HepG2 (cell line): ENCODE measurements at regions not wholly inside any gene's neighbourhood (a gene's known extent, or its start where the extent isn't known, plus 50 kb on each side); places are given as distances from the start of the nearest gene placed in this dataset.

Experiments used
- FOXA3 ChIP-seq: IDR thresholded peaks from 2 replicates; pipeline ENCODE4 v1.6.1; 2016; ENCODE audit warnings: missing genetic modification reagents, missing compliant biosample characterization
- FOXP4 ChIP-seq: sonication (generic); formaldehyde crosslinking; IDR thresholded peaks from 2 replicates; pipeline ENCODE4 v1.4.0; 2020; ENCODE audit warnings: missing genetic modification reagents
- FUBP1 ChIP-seq: sonication (generic); formaldehyde crosslinking; IDR thresholded peaks from 2 replicates; pipeline ENCODE4 v1.5.1; 2020; ENCODE audit warnings: missing genetic modification reagents, mild to moderate bottlenecking, borderline replicate concordance
- GPN1 ChIP-seq: sonication (generic); formaldehyde crosslinking; IDR thresholded peaks from 2 replicates; pipeline ENCODE4 v1.5.1; 2020; ENCODE audit warnings: missing genetic modification reagents, borderline replicate concordance
- MLLT10 ChIP-seq: sonication (generic); formaldehyde crosslinking; IDR thresholded peaks from 2 replicates; pipeline ENCODE4 v1.4.0; 2020; ENCODE audit warnings: missing genetic modification reagents
- PAX8 ChIP-seq: sonication (generic); formaldehyde crosslinking; IDR thresholded peaks from 2 replicates; pipeline ENCODE4 v1.8.0; 2022; ENCODE audit warnings: mild to moderate bottlenecking, missing genetic modification reagents, borderline replicate concordance
- POGK ChIP-seq: sonication (generic); formaldehyde crosslinking; conservative IDR thresholded peaks from 2 replicates; pipeline ENCODE4 v1.8.0; 2022; ENCODE audit warnings: mild to moderate bottlenecking, moderate library complexity, missing genetic modification reagents
- RXRB ChIP-seq: IDR thresholded peaks from 2 replicates; pipeline ENCODE4 v1.6.1; 2016; ENCODE audit warnings: borderline replicate concordance, missing genetic modification reagents, missing compliant biosample characterization
- SAP130 ChIP-seq: IDR thresholded peaks from 2 replicates; pipeline ENCODE4 v1.6.1; 2016; ENCODE audit warnings: low read depth
- SMAD1 ChIP-seq: sonication (generic); formaldehyde crosslinking; IDR thresholded peaks from 2 replicates; pipeline ENCODE4 v1.4.0; 2020; ENCODE audit warnings: missing genetic modification reagents, low read depth, mild to moderate bottlenecking, borderline replicate concordance
- SOX13 ChIP-seq, 3 experiments: fragments of 450-650 bp in 1 of 3; sonication (generic) in 1 of 3; formaldehyde crosslinking in 1 of 3; IDR thresholded peaks in 2 of 3; conservative IDR thresholded peaks in 1 of 3; 2 replicates each; pipeline versions ENCODE4 v1.5.0 to v1.6.1; 2016 to 2020; ENCODE audit warnings: antibody characterized with exemption in 1 of 3, mild to moderate bottlenecking in 1 of 3, missing compliant biosample characterization in 1 of 3, missing genetic modification reagents in 1 of 3, moderate library complexity in 1 of 3
- XRCC5 ChIP-seq: fragments of 200-400 bp; formaldehyde crosslinking; optimal IDR thresholded peaks from 2 replicates; pipeline ENCODE3; 2017; ENCODE audit warnings: mild to moderate bottlenecking, low read length
- ZBTB46 ChIP-seq: sonication (generic); formaldehyde crosslinking; IDR thresholded peaks from 2 replicates; pipeline ENCODE4 v1.4.0; 2020; ENCODE audit warnings: mild to moderate bottlenecking, missing genetic modification reagents, borderline replicate concordance
- ZBTB7B ChIP-seq: sonication (generic); formaldehyde crosslinking; IDR thresholded peaks from 2 replicates; pipeline ENCODE4 v1.4.0; 2020; ENCODE audit warnings: missing genetic modification reagents
- ZNF292 ChIP-seq: sonication (generic); formaldehyde crosslinking; IDR thresholded peaks from 2 replicates; pipeline ENCODE4 v1.8.1; 2022; ENCODE audit warnings: mild to moderate bottlenecking, low read depth, missing genetic modification reagents, borderline replicate concordance
- ZNF574 ChIP-seq: sonication (generic); formaldehyde crosslinking; IDR thresholded peaks from 2 replicates; pipeline ENCODE4 v1.4.0; 2020; ENCODE audit warnings: missing genetic modification reagents
- ZNF678 ChIP-seq: sonication (generic); formaldehyde crosslinking; IDR thresholded peaks from 2 replicates; pipeline ENCODE4 v1.4.0; 2020; ENCODE audit warnings: mild to moderate bottlenecking, missing genetic modification reagents
- ZSCAN12 ChIP-seq: sonication (generic); formaldehyde crosslinking; IDR thresholded peaks from 2 replicates; pipeline ENCODE4 v1.9.0; 2021; ENCODE audit warnings: mild to moderate bottlenecking, missing genetic modification reagents

- TF ChIP-seq FUBP1 (CRISPR knock-in tag) (0 out of 2 replicates have a peak, but pooled peaks have one; percentile 61), ZSCAN12 (CRISPR knock-in tag) (no peak), FOXA3 (CRISPR knock-in tag) (peak; percentile 65), ZBTB7B (CRISPR knock-in tag) (0 out of 2 replicates have a peak, but pooled peaks have one; percentile 42), SAP130 (CRISPR knock-in tag) (peak; percentile 34; the same call in 1 of the 2 replicates), ZNF678 (no peak), FOXP4 (CRISPR knock-in tag) (peak; percentile 50; the same call in 1 of the 2 replicates), RXRB (CRISPR knock-in tag) (peak; percentile 53), MLLT10 (CRISPR knock-in tag) (no peak), PAX8 (CRISPR knock-in tag) (no peak), ZBTB46 (CRISPR knock-in tag) (no peak), XRCC5 (peak; percentile 63), GPN1 (CRISPR knock-in tag) (no peak), SMAD1 (CRISPR knock-in tag) (no peak), ZNF292 (CRISPR knock-in tag) (0 out of 2 replicates have a peak, but pooled peaks have one; percentile 51), ZNF574 (CRISPR knock-in tag) (peak; percentile 18; the same call in 1 of the 2 replicates), SOX13 (IDR thresholded peaks at IDR 0.05) (no peak), SOX13 (CRISPR knock-in tag; conservative IDR thresholded peaks at IDR 0.05 in 1 of 2, IDR thresholded peaks at IDR 0.05 in 1 of 2) (peak in 1 of 2 experiments; percentile 89; a peak in 2 of 4 replicates), POGK (CRISPR knock-in tag) (peak; percentile 42; the same call in 1 of the 2 replicates)
These were observed 396.1 kb downstream of the SOX9 start (continued) for GRCh38 chr17:72516772-72517399.
